ENCODE measurements at regions not wholly inside any gene's neighbourhood (a gene's known extent, or its start where the extent isn't known, plus 50 kb on each side); places are given as distances from the start of the nearest gene placed in this dataset.

- no peaks in the 10 kb centered on the region for H3K9me3 Mint-ChIP-seq
- H3K4me3 Mint-ChIP-seq, result no peak overlapping the region
- Histone ChIP-seq H3K9me2 (ENCODE audit: insufficient read depth) (peaks cover 9% of the 10 kb centered on the region; the same call in 1 of the 2 replicates), H3K4me2 (no peak overlapping the region), H3K4me3 (no peak overlapping the region), H3K4me1 (ENCODE audit: insufficient read depth) (no peaks in the 10 kb centered on the region), H4K20me1 (replicated peaks; ENCODE audit: insufficient read depth) (no peaks in the 10 kb centered on the region), H3K79me2 (replicated peaks; ENCODE audit: insufficient read depth) (no peaks in the 10 kb centered on the region), H3K27ac (ENCODE audit: low read depth) (no peak overlapping the region), H3K27me3 (ENCODE audit: insufficient read depth) (no peaks in the 10 kb centered on the region), H3F3A (replicated peaks; ENCODE audit: low read depth) (no peaks in the 10 kb centered on the region), H3K36me3 (ENCODE audit: insufficient read depth) (no peaks in the 10 kb centered on the region), H2AFZ (no peak overlapping the region)
- no peak overlapping the region for H3K27ac Mint-ChIP-seq
- H3K27me3 Mint-ChIP-seq (ENCODE audit: insufficient read depth, low read depth, poor library complexity), result no peaks in the 10 kb centered on the region
- ATAC-seq (no peak), DNase-seq (ENCODE audit: low spot score) (no peak)
- TF ChIP-seq NANOG (IDR thresholded peaks at IDR 0.05; ENCODE audit: borderline replicate concordance) (no peak), ETS1 (IDR thresholded peaks at IDR 0.05) (no peak), CTCF (conservative IDR thresholded peaks at IDR 0.05; ENCODE audit: low read depth in 2 of 2) (no peak), ZNF462 (CRISPR knock-in tag; IDR thresholded peaks at IDR 0.05) (no peak), ZNF331 (CRISPR knock-in tag; IDR thresholded peaks at IDR 0.05; ENCODE audit: low read depth) (no peak), REST (IDR thresholded peaks at IDR 0.05; ENCODE audit: unreplicated experiment) (no peak), JUNB (IDR thresholded peaks at IDR 0.05; ENCODE audit: unreplicated experiment) (no peak), POLR2AphosphoS5 (IDR thresholded peaks at IDR 0.05; ENCODE audit: low read depth) (no peak), CREB1 (CRISPR knock-in tag; IDR thresholded peaks at IDR 0.05; ENCODE audit: low read depth) (no peak), EZH2phosphoT487 (IDR thresholded peaks at IDR 0.05; ENCODE audit: unreplicated experiment) (no peak)
- H3K4me1 Mint-ChIP-seq, result no peaks in the 10 kb centered on the region
- no peaks in the 10 kb centered on the region for H3K36me3 Mint-ChIP-seq (ENCODE audit: low read depth)
Observed at GRCh38 chr7:84389242-84389641, 194.7 kb upstream of the SEMA3A start.

All from GM23338 (cell line).